NCI-H1930 (cell line): ENCODE measurements at regions not wholly inside any gene's neighbourhood (a gene's known extent, or its start where the extent isn't known, plus 50 kb on each side); places are given as distances from the start of the nearest gene placed in this dataset.

Experiments used
- DNase-seq, 2 experiments: peaks; one replicate each; lab custom pipeline; 2025; lab: John Stamatoyannopoulos, UW

DNA sequence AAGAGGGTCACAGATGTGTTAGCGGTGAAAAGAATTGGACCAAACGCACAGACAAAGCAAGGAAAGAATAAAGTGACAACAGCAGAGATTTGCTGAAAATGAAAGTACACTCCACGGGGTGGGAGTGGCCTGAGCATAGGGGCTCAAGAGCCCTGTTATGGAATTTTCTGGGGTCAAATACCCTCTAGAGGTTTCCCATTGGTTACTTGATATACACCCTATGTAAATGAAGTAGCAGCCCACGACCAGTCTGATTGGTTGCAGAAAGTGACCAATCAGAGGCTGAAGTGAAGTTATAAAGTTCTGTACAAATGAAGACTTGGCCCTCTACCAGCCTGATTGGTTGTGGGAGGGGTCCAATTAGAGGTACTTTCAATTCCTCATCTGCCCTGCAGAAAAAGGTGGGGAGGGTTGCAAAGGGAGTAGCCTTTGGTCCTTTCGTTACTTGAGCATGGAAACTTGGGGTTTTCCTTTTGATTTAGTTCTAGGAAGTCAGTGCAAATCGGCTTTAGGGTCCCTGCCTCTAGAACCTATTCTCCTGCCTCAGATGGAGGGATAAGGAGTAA, 125.6 kb upstream of the PRPS1L1 start:
- no peak for DNase-seq

- DNase-seq: no peak
Observed at GRCh38 chr7:18154726-18155125, 127.1 kb upstream of the PRPS1L1 start.

DNA sequence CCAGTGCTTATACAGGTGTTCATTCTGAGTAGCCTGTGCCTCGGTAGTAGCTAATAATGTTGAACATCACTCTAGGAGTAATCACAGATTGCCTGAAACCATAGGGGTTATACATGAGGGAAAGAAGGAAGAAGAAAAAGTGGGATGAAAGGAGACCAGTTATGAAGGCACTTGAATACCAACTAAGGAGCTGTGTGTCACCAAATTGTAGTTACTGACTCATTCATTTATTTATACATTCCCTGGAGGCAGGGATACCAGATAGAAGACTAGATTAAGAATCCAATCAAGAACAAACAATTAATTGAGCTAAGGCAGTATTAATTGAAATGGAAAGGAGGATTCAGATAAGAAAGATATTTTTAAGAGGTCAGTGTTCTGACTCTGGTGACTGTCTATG, 129.6 kb upstream of the PRPS1L1 start:
- no peak for DNase-seq

DNA sequence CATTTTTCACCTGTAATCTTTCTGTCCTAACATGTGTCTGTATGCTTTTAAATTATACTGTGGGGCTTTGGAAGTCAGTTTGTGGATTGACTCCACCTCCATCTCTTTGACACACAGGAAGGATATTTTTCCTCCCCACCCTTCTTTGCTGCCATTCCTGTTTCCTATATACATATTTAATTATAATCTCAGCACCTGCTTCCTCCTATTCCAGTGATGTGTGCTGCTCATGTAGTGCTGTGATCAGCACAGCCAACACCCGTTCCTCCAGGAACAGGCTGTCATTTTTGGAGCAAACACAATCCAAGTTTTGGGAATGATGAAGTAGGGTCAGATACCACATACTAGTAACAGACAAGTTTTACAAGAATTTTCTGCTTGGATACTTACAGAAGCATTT, 135.0 kb upstream of the PRPS1L1 start:
- no peak for DNase-seq

DNA sequence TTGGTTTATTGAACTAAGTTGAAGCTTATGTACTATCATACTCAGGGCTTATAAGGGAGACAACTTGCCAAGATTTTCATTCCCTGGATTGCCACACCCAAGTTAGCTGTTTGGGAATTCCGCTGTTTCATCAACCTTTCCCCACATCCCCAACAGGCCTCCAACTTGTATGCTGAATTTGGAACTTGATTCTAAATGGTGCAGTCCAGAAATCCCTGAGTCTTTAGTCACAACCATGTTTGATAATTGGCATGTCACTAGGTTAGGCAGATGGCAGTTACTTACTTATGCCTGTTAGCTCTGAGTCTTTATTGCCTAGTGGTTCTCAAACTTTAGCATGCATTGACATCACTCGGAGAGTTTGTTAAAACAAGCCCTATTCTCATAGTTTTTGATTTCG, 135.4 kb upstream of the PRPS1L1 start:
- no peak for DNase-seq

DNA sequence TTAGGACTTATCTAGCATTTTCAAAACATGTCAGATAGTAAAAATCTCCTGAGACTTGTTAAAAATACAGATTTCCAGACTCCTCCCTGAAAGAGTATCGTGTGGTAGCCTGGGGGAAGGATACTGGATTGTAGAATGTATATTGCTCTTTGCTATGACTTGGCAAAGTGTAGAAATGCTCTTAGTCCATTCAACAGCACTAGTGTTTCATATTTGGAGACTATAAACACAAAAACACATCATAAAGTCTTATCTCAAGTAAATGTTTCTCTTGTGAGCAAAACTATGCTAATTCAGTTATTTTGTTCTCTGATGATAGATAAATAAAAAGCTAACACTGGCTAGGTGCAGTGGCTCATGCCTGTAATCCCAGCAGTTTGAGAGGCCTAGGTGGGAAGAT, 137.5 kb upstream of the PRPS1L1 start:
- DNase-seq: no peak

DNA sequence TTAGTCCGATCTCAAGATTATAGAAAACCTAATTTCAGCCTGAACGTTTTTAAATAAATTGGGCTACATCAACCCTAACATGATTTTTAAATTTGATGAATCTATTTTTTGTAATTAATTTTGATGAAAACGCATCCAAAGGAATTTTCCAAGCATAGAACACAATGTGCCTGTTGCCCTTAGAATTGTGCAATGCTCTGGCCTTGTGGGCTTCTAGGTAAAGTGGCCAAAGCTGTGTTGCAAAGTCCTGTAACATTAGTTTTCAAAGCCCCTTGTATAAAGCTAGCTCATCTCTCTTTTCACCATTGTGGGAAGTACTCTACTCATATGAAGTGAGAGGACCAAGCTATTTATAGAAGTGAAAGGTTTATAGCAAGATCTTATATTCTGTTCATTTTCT, 138.4 kb upstream of the PRPS1L1 start:
- no peak for DNase-seq

DNA sequence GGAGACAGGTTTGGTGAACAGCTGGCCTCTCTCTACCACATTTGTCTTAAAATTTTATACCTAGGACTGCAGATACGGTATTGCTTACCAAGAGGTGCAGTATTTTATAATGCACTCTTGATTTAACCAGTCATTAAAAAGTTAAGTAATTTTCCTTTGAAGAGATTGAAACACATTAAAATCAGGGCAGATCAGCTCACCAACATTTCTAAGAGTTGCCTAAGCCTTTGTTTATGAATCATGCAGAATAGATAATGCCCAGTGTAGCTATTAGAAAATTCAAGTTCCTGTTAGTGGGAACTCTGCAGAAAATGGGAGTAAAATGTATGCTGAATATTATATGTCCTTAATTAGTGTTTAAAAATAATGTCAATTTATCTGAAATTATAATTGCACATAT, 140.2 kb upstream of the PRPS1L1 start:
- no peak for DNase-seq

GRCh38 chr7:18174996-18175395, 147.3 kb upstream of the PRPS1L1 start:
- no peak for DNase-seq

GRCh38 chr7:18175801-18176450, 148.3 kb upstream of the PRPS1L1 start:
- DNase-seq: no peak

- no peak for DNase-seq
Observed at GRCh38 chr7:18177129-18177814, 149.6 kb upstream of the PRPS1L1 start.

- no peak for DNase-seq
Observed at GRCh38 chr7:18177815-18178660, 150.4 kb upstream of the PRPS1L1 start.

DNA sequence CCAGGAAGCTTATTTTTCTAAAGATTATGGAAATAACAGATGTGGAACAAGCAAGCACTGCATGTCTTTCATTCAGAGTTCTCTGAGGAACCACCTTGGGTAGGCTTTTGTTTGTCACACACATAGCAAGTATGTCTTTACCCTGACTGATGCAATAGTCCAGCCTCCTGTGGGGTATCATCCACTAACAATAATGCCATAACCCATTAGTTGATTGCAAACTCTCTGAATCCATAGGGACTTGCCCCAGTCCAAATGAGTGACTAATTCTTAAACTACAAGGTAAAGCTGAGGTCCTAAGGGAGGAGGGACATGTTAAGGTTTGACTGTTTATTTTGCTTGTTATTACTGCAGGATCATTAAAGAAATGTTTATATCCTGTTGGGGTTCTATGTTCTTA, 151.4 kb upstream of the PRPS1L1 start:
- DNase-seq: peak in 1 of 2 experiments; percentile 33

DNA sequence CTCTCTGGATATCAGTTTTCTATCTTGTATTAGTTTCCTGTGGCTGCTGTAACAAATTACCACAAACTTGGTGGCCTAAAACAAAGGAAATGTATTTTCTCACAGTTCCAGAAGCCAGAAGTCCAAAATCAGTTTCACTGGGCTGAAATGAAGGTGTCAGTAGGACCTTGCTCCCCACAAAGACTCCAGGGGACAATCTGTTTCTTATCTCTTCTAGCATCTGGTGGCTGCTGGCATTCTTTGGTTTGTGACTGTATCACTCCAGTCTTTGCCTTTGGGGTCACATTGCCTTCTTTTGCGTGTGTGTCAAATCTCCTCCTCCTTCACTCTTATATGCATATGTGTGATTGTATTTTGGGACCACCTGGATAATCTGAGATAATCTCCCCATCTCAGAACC, 153.0 kb upstream of the PRPS1L1 start:
- DNase-seq: no peak

- no peak for DNase-seq
Observed at GRCh38 chr7:18189500-18190126, 162.0 kb upstream of the PRPS1L1 start.

DNA sequence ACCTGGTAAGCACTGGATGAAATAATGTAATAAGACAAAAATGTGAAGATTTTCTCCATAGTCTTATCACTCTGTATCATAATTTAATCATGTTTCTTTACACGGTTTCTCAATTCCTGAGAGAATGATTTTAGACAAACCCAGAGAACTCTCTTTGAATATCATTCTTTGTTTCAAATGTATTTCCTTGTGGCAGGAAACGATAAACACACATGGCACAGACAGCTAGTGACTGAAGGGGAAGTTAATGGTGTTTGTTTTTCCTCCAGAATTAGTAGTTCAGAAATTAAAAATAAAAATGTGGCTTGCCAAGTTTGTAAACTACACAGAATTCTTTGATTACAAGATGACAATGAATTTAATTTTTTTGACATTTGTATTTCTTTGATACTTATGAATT, 163.7 kb upstream of the PRPS1L1 start:
- DNase-seq: no peak

- DNase-seq: no peak
Observed at GRCh38 chr7:18191862-18192625, 164.4 kb upstream of the PRPS1L1 start.

- no peak for DNase-seq
Observed at GRCh38 chr7:18194616-18195015, 167.0 kb upstream of the PRPS1L1 start.

GRCh38 chr7:18196638-18197037, 169.0 kb upstream of the PRPS1L1 start:
- no peak for DNase-seq

DNA sequence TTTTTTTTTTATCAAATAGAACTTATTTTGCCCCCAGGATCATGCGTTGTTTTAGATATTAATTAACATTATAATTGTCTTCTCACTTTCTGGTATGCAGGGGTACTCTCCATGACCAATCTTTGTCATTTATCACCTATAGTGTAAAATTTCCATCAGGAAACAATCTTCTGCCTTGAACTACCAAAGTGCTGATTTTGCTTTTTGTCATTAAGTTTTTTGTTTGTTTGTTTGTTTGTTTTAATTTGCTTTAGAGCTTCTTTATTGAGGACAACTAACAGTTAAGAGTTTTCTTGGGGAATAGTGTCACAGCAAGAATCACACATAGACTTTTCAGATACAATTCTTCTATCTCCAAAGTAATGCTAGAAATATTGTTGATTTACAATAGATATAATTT, 171.2 kb upstream of the PRPS1L1 start:
- DNase-seq: no peak

DNA sequence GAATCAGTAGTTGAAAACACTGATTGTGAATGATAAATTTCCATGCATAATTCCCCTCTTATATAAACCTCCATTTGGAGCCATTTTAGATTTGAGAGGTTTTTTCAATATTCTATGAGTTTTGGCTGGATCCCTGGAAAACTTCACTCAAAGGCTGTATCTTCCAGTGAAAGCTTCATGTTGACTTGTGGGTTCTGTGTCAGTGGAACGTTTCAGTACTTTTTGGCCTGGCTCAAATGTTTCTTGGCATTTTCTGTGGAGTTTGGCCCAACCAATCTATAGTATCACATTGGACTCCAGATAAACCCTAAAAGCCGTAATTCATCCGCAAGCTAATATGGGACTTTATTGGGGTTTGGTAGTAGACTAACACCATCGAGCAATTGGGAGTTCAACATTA, 172.6 kb upstream of the PRPS1L1 start:
- no peak for DNase-seq

- DNase-seq: no peak
Observed at GRCh38 chr7:18200855-18201254, 173.2 kb upstream of the PRPS1L1 start.
